GM21529 (cell line): ENCODE measurements at regions not wholly inside any gene's neighbourhood (a gene's known extent, or its start where the extent isn't known, plus 50 kb on each side); places are given as distances from the start of the nearest gene placed in this dataset.
"Not testable (repeated sequence)": the region's sequence is repeated elsewhere in the genome, so short reads cannot be mapped to it uniquely, and the experiment has no call there.

Experiments
- ATAC-seq: cut with Tn5 transposase; IDR thresholded peaks from one replicate; pipeline ENCODE4 v1.9.1; 2021; ENCODE audit not compliant: unreplicated experiment

DNA sequence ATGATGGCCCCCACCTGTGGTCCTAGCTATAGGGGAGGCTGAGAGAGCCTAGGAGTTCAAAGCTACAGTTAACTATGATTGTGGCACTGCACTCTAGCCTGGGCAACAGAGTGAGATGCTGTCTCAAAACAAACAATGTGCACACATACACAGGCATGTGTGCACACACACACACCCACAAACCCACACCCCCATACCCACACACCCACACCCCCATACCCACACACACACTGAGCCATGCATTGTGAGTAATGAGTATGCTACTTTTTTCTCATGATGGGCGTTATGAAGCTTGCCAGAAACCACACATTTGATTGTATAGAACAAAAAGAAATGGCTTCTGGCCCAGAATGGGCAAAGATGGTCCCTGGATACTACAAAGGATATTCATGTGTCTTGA is 691.1 kb downstream of the SLC4A3 start:
- ATAC-seq: no peak

DNA sequence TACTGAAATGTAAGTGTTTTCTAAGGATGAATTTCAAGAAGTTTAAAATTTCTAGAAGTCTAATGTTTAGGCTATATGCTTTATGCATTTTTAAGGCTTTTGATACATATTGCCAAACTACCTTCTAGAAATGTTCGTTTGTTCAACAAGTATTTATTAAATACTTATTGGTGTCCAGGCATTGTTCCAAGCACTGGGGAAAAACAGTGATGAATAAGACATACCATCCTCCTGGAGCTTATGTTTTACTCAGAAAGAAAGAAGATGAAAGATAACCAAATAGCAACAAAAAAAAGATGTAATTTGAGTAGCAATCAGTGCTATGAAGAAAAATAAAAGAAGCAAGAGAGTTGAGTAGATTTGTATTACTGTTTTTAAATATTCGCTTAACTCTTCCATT is 692.9 kb downstream of the SLC4A3 start:
- no peak for ATAC-seq

GRCh38 chr2:220332886-220333285 is 705.5 kb downstream of the SLC4A3 start:
- ATAC-seq: no peak

DNA sequence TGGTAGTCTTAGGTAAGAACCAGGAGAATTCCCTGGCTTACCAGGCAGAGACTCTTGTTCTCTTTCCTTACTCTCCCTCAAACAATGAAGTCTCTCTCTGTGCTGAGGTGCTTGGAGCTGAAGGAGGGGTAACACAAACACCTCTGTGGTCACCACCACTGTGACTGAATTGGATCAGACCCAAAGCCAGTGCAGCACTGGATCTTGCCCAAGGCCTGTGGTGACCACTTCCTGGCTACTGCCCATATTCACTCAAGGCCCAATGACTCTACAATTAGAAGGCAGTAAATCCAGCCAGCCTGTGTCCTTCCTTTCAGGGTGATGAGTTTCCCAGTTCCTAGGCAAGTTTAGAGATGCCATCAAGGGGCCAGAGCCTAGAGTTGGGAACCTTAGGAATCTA is 706.8 kb downstream of the SLC4A3 start:
- no peak for ATAC-seq

GRCh38 chr2:220334871-220335590 is 707.6 kb downstream of the SLC4A3 start:
- no peak for ATAC-seq

DNA sequence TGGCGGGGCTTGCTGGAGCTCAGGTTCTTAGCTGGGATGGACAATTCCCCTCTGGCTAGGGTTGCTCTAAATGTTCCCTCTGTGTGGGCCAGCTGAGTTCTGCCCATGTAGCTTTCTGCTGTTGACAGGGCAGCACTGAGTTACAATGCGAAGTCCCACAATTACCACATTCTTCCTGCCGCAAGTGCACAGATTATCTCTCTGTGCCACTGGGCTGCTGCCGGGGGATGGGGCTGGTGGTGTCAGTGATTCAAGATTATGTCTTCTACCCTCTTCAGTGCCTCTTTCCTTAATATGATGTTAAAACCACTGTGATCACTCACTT is 708.1 kb downstream of the SLC4A3 start:
- no peak for ATAC-seq

GRCh38 chr2:220336771-220337170 is 709.3 kb downstream of the SLC4A3 start:
- ATAC-seq: no peak

GRCh38 chr2:220337611-220338440 is 710.4 kb downstream of the SLC4A3 start:
- ATAC-seq: no peak

- no peak for ATAC-seq
Measured at GRCh38 chr2:220341014-220341413, 713.6 kb downstream of the SLC4A3 start.

DNA sequence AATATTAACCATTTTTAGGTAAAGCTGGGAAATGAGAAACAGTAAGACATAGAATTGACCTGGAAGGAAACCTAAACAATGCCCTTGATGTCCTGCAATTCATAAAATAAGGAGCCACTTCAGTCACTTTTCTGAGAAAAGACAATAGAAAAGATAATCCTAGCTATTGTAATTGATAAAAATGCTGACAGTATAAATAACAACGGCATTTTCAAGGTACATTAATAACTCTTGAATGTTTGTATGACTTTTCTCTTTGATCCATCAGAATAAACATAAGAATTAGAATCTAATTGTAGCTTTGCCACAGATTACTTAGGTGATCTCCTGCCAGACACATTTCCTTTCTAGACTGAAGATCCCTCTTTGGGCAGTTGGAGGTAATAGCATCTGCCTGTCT is 719.5 kb downstream of the SLC4A3 start:
- no peak for ATAC-seq

DNA sequence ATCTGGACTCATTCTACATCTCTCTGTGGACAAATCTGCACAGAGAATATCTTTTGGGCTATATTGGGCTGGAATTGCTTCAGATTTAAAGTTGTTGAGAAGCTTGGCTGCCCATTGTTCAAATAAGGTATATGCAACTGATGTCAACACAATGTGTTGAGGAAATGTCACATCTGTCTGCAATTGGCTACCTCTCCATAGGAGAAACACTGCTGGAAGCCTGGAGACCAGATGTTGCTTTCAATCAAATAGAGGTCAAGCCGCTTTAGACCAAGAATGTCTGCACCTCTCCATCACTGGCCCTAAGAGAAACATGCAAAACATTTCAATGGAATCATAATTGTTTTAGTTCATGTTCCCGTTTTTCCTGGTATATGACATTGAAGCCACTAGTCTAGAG is 720.2 kb downstream of the SLC4A3 start:
- ATAC-seq: no peak

DNA sequence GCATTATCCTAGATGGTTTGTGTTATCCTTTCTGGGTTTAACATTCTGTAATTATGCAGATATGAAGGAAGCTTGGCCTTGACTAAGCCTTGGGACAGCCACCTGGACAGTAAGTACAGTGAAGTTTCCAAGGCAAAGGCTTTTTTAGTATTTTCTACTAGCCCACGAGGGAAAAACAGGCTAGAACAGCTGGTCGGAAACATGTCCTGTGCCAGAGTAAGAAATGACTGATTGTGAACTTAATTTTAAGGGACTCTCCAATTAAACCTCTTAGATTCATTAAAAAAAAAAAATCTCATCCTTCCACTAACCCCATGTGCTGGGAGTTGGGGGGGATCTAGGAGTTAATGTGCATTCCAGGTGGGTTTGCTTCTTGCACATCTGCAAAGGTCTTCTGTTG is 720.8 kb downstream of the SLC4A3 start:
- no peak for ATAC-seq

- ATAC-seq: no peak
Measured at GRCh38 chr2:220353897-220354296, 726.5 kb downstream of the SLC4A3 start.

DNA sequence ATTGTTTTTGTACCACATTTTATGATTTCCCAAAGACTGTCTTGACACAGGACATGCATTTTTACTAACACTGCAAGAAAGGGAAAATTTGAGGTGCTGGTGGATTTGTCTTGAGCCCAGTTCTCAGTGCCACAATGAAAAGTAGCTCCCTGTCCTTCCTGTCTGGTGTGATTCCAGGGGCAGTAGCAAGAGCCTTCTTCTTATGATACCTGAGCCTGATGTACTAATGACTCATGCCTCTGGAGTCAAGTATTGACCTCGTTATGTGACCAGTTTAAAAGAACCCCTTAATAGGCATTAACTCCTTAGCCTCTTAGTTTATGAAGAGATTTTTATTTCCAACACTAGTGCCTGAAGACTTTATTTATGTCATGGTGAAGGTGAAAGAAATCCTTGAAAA is 728.6 kb downstream of the SLC4A3 start:
- ATAC-seq: no peak

GRCh38 chr2:220365023-220365422 is 737.6 kb downstream of the SLC4A3 start:
- ATAC-seq: no peak

DNA sequence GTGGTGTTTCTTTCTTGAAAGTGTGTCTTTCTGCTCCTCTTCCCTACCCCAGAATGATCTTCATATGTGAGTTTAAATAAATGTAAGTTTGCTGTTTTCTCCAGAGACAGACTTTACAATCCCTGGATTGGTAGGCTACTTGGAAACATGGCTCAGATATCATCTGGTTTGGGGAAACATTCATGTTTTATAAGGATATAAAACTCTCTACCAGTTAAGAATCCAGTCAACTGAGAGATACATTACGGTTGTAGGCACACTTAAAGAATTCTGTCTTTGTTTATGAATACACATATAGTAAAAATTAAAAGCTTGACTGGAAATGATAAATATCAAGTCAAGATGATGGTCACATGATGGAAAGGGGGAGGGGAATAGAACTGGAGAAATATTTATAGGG is 739.3 kb downstream of the SLC4A3 start:
- ATAC-seq: no peak

DNA sequence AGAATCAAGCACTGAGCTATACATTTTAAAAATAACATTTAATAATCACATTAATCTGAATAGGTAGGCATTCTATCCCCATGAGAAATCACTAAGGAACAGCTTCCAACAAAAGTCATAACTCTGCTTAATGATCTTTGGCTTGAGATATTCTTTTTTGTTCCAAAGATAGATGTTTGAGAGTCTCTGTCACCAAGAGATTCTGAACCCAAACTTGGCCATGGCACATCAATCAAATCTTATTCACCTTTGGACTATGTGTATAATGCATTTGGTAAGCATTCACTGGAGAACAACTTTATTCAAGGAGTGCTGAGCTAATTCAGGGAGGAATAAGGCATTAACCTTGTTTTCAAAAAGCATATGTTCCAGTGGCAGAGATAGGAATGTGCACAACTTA is 743.3 kb downstream of the SLC4A3 start:
- no peak for ATAC-seq

GRCh38 chr2:220371211-220371610 is 743.8 kb downstream of the SLC4A3 start:
- no peak for ATAC-seq

DNA sequence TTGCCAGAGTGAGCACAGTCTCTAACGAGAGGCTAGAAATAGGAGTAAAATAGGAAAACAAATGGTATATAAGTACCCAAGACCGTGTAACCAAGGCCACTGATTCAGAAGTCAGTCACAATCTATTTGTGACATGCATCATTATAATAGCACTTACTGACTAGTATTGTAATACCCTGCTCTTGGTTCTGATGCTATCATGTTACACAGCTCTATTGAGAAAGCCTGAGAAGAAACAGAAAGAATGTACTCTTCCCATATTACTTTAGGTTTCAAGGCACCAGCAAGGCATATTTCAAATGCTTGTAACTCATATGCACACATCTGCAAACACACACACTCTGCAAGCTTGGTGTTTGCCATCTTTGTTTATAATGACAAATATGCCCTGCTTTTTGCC is 746.4 kb downstream of the SLC4A3 start:
- no peak for ATAC-seq

DNA sequence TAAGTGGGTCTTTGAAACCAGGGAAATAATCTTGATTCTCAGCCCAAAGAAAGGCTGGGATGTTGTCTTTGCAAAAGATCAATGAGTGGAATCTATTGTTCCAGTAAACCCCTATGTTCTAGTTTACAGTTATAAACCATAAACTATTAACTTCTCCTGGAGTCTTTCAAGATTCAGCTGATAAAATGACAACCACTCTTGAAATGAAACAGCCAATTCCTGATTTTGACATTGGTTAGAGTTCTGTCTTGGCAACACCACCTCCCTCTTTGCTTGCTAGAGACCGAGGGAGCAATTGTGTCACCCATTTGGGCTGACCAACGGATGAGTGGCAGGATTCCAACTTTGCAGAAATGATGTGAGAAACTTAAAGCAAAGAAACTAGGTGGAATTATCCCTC is 746.9 kb downstream of the SLC4A3 start:
- no peak for ATAC-seq

- no peak for ATAC-seq
Measured at GRCh38 chr2:220377482-220378155, 750.2 kb downstream of the SLC4A3 start.

DNA sequence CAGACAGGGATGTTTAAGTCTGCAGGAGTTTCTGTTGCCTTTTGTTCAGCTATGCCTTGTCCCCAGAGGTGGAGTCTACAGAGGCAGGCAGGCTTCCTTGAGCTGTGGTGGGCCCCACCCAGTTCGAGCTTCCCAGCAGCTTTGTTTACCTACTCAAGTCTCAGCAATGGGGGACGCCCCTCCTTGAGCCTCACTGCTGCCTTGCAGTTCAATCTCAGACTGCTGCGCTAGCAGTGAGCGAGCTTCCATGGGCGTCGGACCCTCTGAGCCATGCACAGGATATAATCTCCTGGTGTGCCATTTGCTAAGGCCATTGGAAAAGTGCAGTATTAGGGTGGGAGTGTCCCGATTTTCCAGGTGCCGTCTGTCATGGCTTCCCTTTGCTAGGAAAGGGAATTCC is 760.3 kb downstream of the SLC4A3 start:
- ATAC-seq: not testable (repeated sequence)
